Embryonic facial prominence (tissue), 1 donor: ENCODE measurements at regions not wholly inside any gene's neighbourhood (a gene's known extent, or its start where the extent isn't known, plus 50 kb on each side); places are given as distances from the start of the nearest gene placed in this dataset.
A peak's percentile ranks its signal among the peaks of the same experiment; 100 is the strongest.

Experiments
- DNase-seq: peaks from one replicate; pipeline ENCODE4 v3.0.0-alpha.2; 2016; ENCODE audit errors: extremely low spot score

- DNase-seq, result no peak
Observed at GRCh38 chr6:138550346-138550767, 51.1 kb upstream of the NHSL1 start.

GRCh38 chr6:138554146-138554545 is 54.9 kb upstream of the NHSL1 start:
- no peak for DNase-seq

GRCh38 chr6:138555421-138555988 is 56.2 kb upstream of the NHSL1 start:
- no peak for DNase-seq

GRCh38 chr6:138557147-138557546 is 57.9 kb upstream of the NHSL1 start:
- no peak for DNase-seq

- DNase-seq, result no peak
Observed at GRCh38 chr6:138559143-138559542, 59.8 kb upstream of the NHSL1 start.

GRCh38 chr6:138560130-138560860 is 61.0 kb upstream of the NHSL1 start:
- DNase-seq, result no peak

DNA sequence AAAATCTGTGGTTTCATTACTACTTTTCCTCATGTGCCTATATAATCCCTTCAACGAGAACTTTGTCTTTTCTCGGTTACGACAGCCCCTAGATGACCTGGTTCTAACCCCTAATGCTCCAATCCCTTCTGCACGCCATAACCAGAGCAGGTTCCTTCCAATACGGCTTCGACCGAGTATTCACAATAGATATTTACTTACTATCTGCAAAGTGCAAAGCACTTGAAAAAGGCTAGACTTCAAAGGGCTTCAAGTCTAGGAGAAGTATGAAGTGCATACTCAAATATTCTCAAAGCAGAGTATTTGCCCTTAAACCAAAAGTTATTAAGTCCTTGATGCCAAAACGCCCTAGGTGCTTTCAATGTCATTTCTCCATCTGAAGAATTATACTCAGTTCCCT is 63.4 kb upstream of the NHSL1 start:
- DNase-seq, result no peak

DNA sequence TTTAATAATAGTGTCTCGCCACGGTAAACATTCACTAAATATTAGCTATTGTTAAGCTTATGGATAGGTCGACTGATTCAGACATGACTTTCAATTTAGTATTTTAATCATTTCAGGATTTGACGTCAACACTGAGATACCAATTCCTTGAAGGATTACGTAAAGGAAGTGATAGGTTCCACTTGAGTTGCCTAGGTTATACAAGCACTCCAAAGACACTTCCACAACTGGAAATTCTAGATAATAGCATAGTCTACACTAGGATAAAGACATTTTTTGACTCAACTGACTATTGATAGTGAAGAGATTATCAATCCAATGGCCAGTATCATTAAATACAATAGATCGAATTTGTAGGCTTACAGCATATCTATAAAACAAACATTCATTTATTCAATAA is 63.9 kb upstream of the NHSL1 start:
- DNase-seq, result no peak

DNA sequence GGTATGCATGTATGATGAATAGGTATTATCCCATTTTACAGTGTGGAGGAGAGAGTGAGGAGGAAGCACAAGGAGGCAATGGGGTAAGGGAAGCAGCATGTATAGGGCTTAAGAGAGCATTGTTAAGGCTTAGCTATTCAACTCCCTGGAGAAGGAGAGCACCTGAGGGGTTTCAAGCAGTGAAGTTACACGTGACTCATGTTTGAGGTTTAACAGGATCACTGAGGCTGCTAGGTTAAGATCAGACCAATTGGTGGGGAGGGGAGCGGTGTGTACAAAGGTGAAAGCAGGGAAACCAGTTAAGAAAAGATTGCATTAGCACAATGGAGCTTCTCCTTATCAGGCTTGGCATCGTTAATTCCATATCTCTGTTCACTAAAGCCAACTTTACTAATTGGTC is 64.4 kb upstream of the NHSL1 start:
- no peak for DNase-seq

GRCh38 chr6:138564170-138564721 is 65.0 kb upstream of the NHSL1 start:
- no peak for DNase-seq

- no peak for DNase-seq
Observed at GRCh38 chr6:138567052-138567451, 67.8 kb upstream of the NHSL1 start.

DNA sequence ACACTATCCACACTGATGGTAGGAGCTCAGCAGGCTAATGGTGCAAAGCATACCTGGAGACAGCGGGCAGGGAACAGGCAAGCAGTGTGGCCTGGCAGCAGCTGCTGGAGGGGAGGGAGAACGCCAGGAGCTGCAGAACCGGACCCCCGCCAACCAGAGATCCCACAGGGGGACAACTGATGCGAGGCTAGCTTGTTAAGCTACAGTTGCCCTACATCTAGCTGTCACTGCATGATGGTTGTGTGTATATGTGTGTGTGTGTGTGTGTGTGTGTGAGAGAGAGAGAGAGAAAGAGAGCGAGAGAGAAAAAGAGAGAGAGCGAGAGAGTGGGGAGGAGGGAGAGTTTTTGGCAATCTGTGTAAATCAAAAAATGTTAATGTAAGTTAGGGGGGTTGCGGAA is 69.7 kb upstream of the NHSL1 start:
- no peak for DNase-seq

- DNase-seq, result no peak
Observed at GRCh38 chr6:138569554-138569953, 70.3 kb upstream of the NHSL1 start.

DNA sequence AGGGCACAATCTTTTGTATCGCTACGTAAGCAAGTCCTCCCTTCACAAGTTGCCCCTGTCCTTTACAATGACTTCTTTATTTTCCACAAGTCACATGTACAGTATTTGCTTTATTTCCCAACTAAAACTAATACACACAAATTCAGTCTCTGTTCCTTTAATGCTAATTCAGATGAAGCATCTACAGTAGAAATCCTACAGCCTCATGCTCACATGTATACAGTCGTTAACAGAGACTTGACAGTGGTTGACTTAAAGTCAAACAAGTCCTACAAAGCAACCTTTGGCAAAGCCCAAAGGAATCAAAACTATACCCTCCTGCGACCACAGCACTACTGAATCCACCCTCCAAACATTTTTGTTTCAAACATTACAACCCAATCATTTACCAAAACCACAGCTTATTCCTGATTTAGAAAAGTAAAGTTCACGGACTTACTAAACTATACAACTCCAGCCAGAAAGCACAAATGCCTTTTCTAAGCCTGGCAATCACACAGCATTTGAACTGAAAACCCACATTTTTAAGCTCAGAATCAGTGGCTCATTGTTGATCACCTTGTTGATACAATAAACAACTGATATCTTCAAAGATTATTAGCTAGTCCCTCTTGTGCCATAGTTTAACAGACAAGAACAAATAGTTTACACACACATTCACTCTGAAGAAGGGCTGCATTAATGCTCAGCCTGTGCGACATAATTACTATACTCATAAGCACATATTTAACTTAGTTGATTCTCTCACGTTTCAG is 70.9 kb upstream of the NHSL1 start:
- DNase-seq, result no peak

DNA sequence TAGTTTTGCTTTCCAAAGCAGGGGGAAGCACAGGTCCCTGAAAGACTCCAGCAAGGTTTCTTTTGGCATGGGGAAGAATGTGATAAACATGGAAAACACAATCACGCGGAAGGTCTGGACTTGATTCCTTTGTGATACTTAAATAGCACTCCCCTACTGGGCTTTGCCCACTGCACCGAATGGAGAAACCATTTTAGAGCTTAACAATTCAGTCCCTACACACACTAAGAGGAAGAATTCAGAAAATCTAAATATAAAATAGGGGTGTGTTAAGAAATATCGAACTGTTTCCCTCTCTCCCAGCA is 71.4 kb upstream of the NHSL1 start:
- DNase-seq, result no peak

GRCh38 chr6:138571181-138571580 is 71.9 kb upstream of the NHSL1 start:
- DNase-seq, result no peak

DNA sequence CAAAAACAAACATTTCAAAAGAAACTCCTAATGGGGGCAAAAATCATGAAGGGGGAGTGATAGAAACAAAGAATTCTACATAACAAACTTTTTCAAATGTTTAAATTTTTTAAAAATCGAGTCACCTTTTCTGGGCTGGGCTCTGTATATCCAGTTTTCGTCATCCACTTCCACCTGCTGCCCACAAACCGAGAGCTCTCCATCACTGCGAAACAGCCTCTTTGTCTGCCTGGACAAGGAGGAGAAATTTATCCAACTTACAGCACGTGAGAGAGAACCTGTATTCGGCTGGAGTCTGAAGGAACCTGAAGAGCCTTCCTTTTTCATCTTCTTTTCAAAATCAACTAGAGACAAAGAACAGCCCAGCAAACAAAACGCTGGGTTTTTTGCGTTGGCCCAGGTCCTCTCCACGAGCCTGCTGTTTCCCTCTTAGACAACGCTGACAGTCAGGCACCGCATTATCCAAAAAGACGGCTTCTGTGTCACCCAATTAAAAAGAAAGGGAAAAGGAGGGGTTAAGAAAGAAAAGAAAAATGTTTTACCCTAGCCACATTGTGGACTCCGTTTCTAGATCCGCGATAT is 72.4 kb upstream of the NHSL1 start:
- no peak for DNase-seq

DNA sequence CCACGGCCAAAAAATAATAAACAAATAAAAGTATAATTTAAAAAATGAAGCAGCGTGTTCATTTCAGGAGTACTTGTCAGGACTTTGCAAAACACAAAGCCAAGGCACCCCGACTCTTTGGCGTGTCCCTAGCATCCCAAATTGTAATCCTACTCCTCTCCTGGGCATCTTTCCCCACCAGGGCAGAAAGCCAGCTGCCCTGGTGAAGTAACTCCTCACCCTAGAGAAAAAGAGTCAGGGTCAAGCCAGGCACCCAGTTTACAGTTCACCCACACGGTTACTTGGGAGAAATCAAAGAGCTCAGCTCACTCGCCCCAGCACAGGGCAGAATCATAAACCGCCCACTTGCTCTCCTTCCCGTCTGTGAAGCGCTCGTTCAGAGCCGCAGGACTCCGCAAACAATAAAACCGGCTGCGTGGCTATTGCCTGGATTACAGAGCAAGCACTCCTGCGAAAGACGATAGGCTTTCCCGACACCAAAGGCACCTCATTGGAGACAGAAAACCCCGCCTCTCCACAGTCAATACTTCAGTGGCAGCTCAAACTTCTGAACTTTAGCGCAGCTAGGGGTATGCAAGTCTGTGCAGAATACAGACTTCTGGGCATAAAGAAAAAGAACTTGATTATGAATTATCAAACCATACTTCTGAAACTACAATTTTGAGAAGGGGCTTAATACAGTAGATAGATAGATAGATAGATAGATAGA is 73.0 kb upstream of the NHSL1 start:
- peak; percentile 76 for DNase-seq

DNA sequence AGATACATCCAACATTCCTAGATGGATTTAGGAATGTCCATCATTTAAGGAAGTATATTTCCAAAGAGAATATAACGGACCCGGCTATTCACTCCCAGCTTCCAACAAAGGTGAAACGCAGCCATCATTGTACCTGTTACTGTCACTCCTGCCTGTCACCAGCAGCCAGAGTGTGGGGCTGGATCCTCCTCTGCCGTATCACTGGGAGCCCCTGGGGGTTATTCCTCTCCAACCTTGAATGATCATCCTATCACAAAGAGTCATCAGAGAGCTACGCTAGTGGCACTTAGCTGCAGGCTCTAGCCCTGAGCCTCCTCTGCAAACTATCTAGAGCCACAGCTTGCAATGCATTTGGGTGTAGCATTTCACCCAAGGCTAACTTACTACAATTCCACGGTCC is 73.6 kb upstream of the NHSL1 start:
- DNase-seq, result no peak

DNA sequence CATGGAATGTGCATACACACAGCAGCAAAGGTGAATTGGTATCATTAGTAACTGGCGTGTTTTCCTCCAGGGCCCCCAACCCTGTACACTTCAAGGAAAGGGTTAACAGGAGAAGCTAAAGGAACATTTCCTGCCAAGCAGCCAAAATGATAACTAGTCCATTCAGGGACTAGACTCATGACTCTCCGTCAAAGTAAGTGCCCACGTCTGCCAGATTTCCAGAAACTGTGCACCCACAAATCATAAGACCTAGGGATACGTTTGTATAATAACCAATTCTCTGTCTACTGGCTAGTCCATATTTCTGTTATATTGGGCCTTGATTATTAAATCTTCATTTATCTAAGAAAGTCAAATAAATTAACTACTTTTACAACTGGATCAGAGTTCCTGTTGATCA is 76.0 kb upstream of the NHSL1 start:
- DNase-seq, result no peak

GRCh38 chr6:138576313-138576712 is 77.0 kb upstream of the NHSL1 start:
- no peak for DNase-seq
